IMR-90 (cell line): ENCODE measurements at regions not wholly inside any gene's neighbourhood (a gene's known extent, or its start where the extent isn't known, plus 50 kb on each side); places are given as distances from the start of the nearest gene placed in this dataset.
"Not testable (repeated sequence)": the region's sequence is repeated elsewhere in the genome, so short reads cannot be mapped to it uniquely, and the experiment has no call there.

Experiments used
- ATAC-seq: fragments of 200-7000 bp; cut with Tn5 transposase; 2 replicates; pipeline ENCODE4 v1.9.1; 2020; ENCODE audit warnings: low read depth, mild to moderate bottlenecking, moderate library complexity
- BruUV-seq: library from RNA; stranded (reverse); fragments of 400-500 nt; replicated peaks from 2 replicates; lab custom pipeline; 2021; lab: Mats Ljungman, UMichigan
- CTCF ChIA-PET: fragments of 300-600 bp; formaldehyde crosslinking; extraction: SDS; loops from one replicate; lab custom pipeline; 2021; ENCODE audit warnings: antibody characterized with exemption; lab: Yijun Ruan, JAX
- POLR2A ChIA-PET: fragments of 300-600 bp; sonication (Branson Sonifier 250); formaldehyde crosslinking; loops from one replicate; lab custom pipeline; 2022; ENCODE audit warnings: antibody characterized with exemption; ENCODE audit not compliant: unreplicated experiment; lab: Charles Lee
- DNase-seq: peaks from one replicate; pipeline ENCODE4 v3.0.0; 2013
- H2AFZ ChIP-seq: replicated peaks from 2 replicates; pipeline ENCODE3; 2013; ENCODE audit warnings: low read length, mild to moderate bottlenecking; ENCODE audit not compliant: poor library complexity
- H2AK5ac ChIP-seq: 2 replicates; pipeline ENCODE4 v1.6.1; 2013; ENCODE audit warnings: low read depth, low read length, inconsistent platforms
- H2AK9ac ChIP-seq: replicated peaks from 2 replicates; pipeline ENCODE3; 2013; ENCODE audit warnings: mild to moderate bottlenecking, low read depth, low read length, moderate library complexity; ENCODE audit not compliant: poor library complexity
- H2BK120ac ChIP-seq: 2 replicates; pipeline ENCODE4 v1.6.1; 2013; ENCODE audit warnings: low read depth, low read length, inconsistent platforms
- H2BK15ac ChIP-seq: 3 replicates; pipeline ENCODE4 v1.6.1; 2013; ENCODE audit warnings: low read depth, low read length, inconsistent platforms
- H2BK20ac ChIP-seq: 2 replicates; pipeline ENCODE4 v1.6.1; 2013; ENCODE audit warnings: low read depth, mild to moderate bottlenecking, inconsistent platforms, low read length, moderate library complexity
- H2BK5ac ChIP-seq: 2 replicates; pipeline ENCODE4 v1.6.1; 2013; ENCODE audit warnings: mild to moderate bottlenecking, low read depth, low read length, inconsistent platforms; ENCODE audit not compliant: poor library complexity, severe bottlenecking
- H3K14ac ChIP-seq: replicated peaks from 2 replicates; pipeline ENCODE4 v1.6.1; 2013; ENCODE audit warnings: low read depth, low read length, inconsistent platforms
- H3K18ac ChIP-seq: 2 replicates; pipeline ENCODE4 v1.6.1; 2013; ENCODE audit warnings: low read depth, low read length, control low read depth
- H3K23ac ChIP-seq: 2 replicates; pipeline ENCODE4 v1.6.1; 2013; ENCODE audit warnings: low read depth, low read length, inconsistent platforms
- H3K27ac ChIP-seq: 2 replicates; pipeline ENCODE4 v1.5.1; 2013; ENCODE audit warnings: mild to moderate bottlenecking, control low read depth, low read length; ENCODE audit not compliant: insufficient read depth
- H3K27me3 ChIP-seq: 2 replicates; pipeline ENCODE4 v1.6.1; 2013; ENCODE audit warnings: low read length; ENCODE audit not compliant: control insufficient read depth, insufficient read depth
- H3K36me3 ChIP-seq: 2 replicates; pipeline ENCODE4 v1.6.1; 2013; ENCODE audit warnings: low read length, mixed read lengths; ENCODE audit not compliant: control insufficient read depth, insufficient read depth
- H3K4ac ChIP-seq: 2 replicates; pipeline ENCODE4 v1.6.1; 2013; ENCODE audit warnings: low read depth, low read length, inconsistent platforms
- H3K4me1 ChIP-seq: 2 replicates; pipeline ENCODE4 v1.6.1; 2013; ENCODE audit warnings: low read length, mixed read lengths; ENCODE audit not compliant: control insufficient read depth, insufficient read depth
- H3K4me2 ChIP-seq: 2 replicates; pipeline ENCODE4 v1.6.1; 2013; ENCODE audit warnings: low read depth, mild to moderate bottlenecking, control low read depth, low read length, moderate library complexity
- H3K4me3 ChIP-seq: 2 replicates; pipeline ENCODE4 v1.5.1; 2013; ENCODE audit warnings: low read depth, mild to moderate bottlenecking, control low read depth, low read length, moderate library complexity; ENCODE audit not compliant: insufficient read depth
- H3K56ac ChIP-seq: 2 replicates; pipeline ENCODE4 v1.6.1; 2013; ENCODE audit warnings: low read length, inconsistent platforms; ENCODE audit not compliant: insufficient read depth; ENCODE audit errors: extremely low read depth
- H3K79me1 ChIP-seq, 2 experiments: 2 replicates each; pipeline ENCODE4 v1.6.1; 2013; ENCODE audit warnings: low read length in 2 of 2, inconsistent platforms in 1 of 2, low read depth in 1 of 2
- H3K9ac ChIP-seq: 2 replicates; pipeline ENCODE4 v1.6.1; 2013; ENCODE audit warnings: low read depth, low read length, control low read depth
- H3K9me1 ChIP-seq: 2 replicates; pipeline ENCODE4 v1.6.1; 2013; ENCODE audit warnings: low read length, inconsistent platforms; ENCODE audit not compliant: insufficient read depth
- H3K9me3 ChIP-seq: 2 replicates; pipeline ENCODE4 v1.6.1; 2013; ENCODE audit warnings: low read length; ENCODE audit not compliant: control insufficient read depth, insufficient read depth
- H4K20me1 ChIP-seq: 2 replicates; pipeline ENCODE4 v1.6.1; 2013; ENCODE audit warnings: low read length, inconsistent platforms; ENCODE audit not compliant: insufficient read depth
- H4K5ac ChIP-seq: 2 replicates; pipeline ENCODE4 v1.6.1; 2013; ENCODE audit warnings: mild to moderate bottlenecking, low read depth, low read length, control low read depth
- H4K8ac ChIP-seq, 2 experiments: 2 replicates each; pipeline ENCODE4 v1.6.1; 2013; ENCODE audit warnings: low read depth in 2 of 2, low read length in 2 of 2, control low read depth in 1 of 2, inconsistent platforms in 1 of 2
- H4K91ac ChIP-seq: 2 replicates; pipeline ENCODE4 v1.6.1; 2013; ENCODE audit warnings: low read depth, low read length, inconsistent platforms; ENCODE audit not compliant: insufficient read depth
- CEBPB ChIP-seq: IDR thresholded peaks from 2 replicates; pipeline ENCODE4 v1.6.1; 2012; ENCODE audit warnings: low read depth, low read length, improper control_type of control experiment
- FOS ChIP-seq: fragments of 150-350 bp; IDR thresholded peaks from 2 replicates; pipeline ENCODE4 v1.6.1; 2016; ENCODE audit warnings: low read depth, low read length
- MAFK ChIP-seq: IDR thresholded peaks from 2 replicates; pipeline ENCODE4 v1.6.1; 2012; ENCODE audit warnings: low read depth, low read length, improper control_type of control experiment
- MAZ ChIP-seq: IDR thresholded peaks from 2 replicates; pipeline ENCODE4 v1.6.1; 2012; ENCODE audit warnings: low read depth, mild to moderate bottlenecking, low read length, improper control_type of control experiment, moderate library complexity, borderline replicate concordance
- POLR2A ChIP-seq: IDR thresholded peaks from 2 replicates; pipeline ENCODE4 v1.6.1; 2012; ENCODE audit warnings: mild to moderate bottlenecking, low read depth, low read length
- RAD21 ChIP-seq: IDR thresholded peaks from 2 replicates; pipeline ENCODE4 v1.6.1; 2012; ENCODE audit warnings: low read length, improper control_type of control experiment
- RFX5 ChIP-seq: IDR thresholded peaks from 2 replicates; pipeline ENCODE4 v1.8.0; 2012; ENCODE audit warnings: low read depth, mild to moderate bottlenecking, low read length, moderate library complexity
- WGBS, 2 experiments: methylation state at CpG; one replicate each; pipeline versions ENCODE4 v1.1.5 to v1.1.7; 2013; ENCODE audit warnings: missing lambda C conversion rate in 2 of 2; ENCODE audit not compliant: insufficient read length in 1 of 2; ENCODE audit errors: extremely low coverage in 2 of 2; 5-methylcytosine and 5-hydroxymethylcytosine counted together
- dilution Hi-C: fragments of 300-500 bp; cut with HindIII; formaldehyde crosslinking; loops from one replicate; pipeline ENCODE4 v1.14.3; 2018; ENCODE audit warnings: low sequenced_read_pairs; ENCODE audit not compliant: unreplicated experiment
- in situ Hi-C: fragments of 300-500 bp; cut with MboI; formaldehyde crosslinking; loops from 3 replicates; pipeline ENCODE4 v1.14.3; 2019; ENCODE audit warnings: low sequenced_read_pairs, inconsistent platforms, mixed read lengths
- intact Hi-C: fragments of 100-400 bp; cut with micrococcal nuclease; formaldehyde crosslinking; loops from 2 replicates; pipeline ENCODE4 v1.10.0; 2022
- TF ChIP-seq, protein P1 (sequence below): fragments of 150-350 bp; IDR thresholded peaks from 2 replicates; pipeline ENCODE4 v1.6.1; 2016; ENCODE audit warnings: low read depth, mild to moderate bottlenecking, low read length, moderate library complexity, borderline replicate concordance
- TF ChIP-seq, protein P2 (sequence below): fragments of 150-350 bp; IDR thresholded peaks from 2 replicates; pipeline ENCODE4 v1.6.1; 2017; ENCODE audit warnings: mild to moderate bottlenecking, antibody characterized with exemption, low read length, low read depth

DNA sequence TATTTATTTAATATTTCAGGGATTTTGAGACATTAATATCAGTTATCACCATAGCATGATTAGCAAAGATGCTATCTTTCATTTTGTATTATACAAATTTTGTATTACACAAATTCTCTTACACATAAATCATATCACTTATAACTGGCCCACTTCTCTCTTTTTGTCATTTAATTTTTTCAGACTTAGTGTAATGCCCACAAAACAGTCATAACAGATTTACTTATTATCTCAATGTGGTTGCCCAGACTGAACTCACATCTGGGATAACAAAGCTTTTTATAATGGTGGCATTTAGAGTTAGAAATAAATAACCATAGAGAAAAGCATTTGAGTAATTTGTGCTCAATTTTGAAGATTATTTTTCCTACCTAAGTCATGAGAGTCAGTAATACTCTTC, 148.3 kb downstream of the TFAP2B start:
- Histone ChIP-seq H3K18ac (no peak overlapping the region), H3K23ac (no peak overlapping the region), H3K4me1 (no peaks in the 10 kb centered on the region), H3K9me1 (no peaks in the 10 kb centered on the region), H4K8ac (no peak overlapping the region), H3K4me3 (no peak overlapping the region), H2AFZ (no peak overlapping the region), H3K27ac (no peak overlapping the region), H3K36me3 (no peaks in the 10 kb centered on the region), H3K14ac (no peak overlapping the region), H2BK120ac (no peak overlapping the region), H4K91ac (no peak overlapping the region), H3K27me3 (no peaks in the 10 kb centered on the region), H3K9me3 (peaks cover 3% of the 10 kb centered on the region), H3K4ac (no peak overlapping the region), H4K20me1 (no peaks in the 10 kb centered on the region), H2BK20ac (no peak overlapping the region), H3K9ac (no peak overlapping the region), H2BK15ac (no peak overlapping the region), H2BK5ac (no peak overlapping the region), H2AK5ac (no peak overlapping the region), H3K79me1 (no peaks in the 10 kb centered on the region), H3K4me2 (no peak overlapping the region), H4K5ac (no peak overlapping the region), H3K56ac (no peak overlapping the region), H2AK9ac (no peak overlapping the region)
- ChIA-PET POLR2A (no interaction called here), CTCF (no interaction called here)
- dilution Hi-C loops (no loop called here), in situ Hi-C loops (no loop called here), intact Hi-C loops (no loop called here)
- ATAC-seq, result no peak
- DNase-seq, result no peak
- BruUV-seq, result no TSS peak
- TF ChIP-seq, protein P1, sequence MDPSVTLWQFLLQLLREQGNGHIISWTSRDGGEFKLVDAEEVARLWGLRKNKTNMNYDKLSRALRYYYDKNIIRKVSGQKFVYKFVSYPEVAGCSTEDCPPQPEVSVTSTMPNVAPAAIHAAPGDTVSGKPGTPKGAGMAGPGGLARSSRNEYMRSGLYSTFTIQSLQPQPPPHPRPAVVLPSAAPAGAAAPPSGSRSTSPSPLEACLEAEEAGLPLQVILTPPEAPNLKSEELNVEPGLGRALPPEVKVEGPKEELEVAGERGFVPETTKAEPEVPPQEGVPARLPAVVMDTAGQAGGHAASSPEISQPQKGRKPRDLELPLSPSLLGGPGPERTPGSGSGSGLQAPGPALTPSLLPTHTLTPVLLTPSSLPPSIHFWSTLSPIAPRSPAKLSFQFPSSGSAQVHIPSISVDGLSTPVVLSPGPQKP, result no peak
- TF ChIP-seq, protein P2, sequence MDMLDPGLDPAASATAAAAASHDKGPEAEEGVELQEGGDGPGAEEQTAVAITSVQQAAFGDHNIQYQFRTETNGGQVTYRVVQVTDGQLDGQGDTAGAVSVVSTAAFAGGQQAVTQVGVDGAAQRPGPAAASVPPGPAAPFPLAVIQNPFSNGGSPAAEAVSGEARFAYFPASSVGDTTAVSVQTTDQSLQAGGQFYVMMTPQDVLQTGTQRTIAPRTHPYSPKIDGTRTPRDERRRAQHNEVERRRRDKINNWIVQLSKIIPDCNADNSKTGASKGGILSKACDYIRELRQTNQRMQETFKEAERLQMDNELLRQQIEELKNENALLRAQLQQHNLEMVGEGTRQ, result no peak
- TF ChIP-seq FOS, result no peak
- TF ChIP-seq MAFK, result no peak
- no peak for TF ChIP-seq RFX5
- TF ChIP-seq CEBPB, result no peak
- TF ChIP-seq MAZ, result no peak
- no peak for TF ChIP-seq RAD21
- TF ChIP-seq POLR2A, result no peak

DNA sequence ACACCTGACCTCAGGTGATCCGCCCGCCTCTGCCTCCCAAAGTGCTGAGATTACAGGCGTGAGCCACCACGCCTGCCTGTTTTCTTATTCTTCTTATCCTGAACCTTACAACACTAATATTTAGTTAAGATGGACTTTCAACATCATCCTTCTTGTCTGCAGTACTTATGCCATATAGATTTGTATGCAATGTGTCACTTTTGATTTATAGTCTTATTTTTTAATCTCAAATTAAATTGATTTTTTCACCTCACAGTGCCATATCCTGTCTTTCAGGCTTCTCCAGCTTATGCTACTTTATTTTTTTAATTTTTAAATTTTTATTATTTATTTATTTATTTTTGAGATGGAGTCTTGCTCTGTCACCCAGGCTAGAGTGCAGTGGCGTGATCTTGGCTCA, 149.6 kb downstream of the TFAP2B start:
- H3K79me1 ChIP-seq, H3K27me3 ChIP-seq, DNase-seq, H2AK9ac ChIP-seq, H4K20me1 ChIP-seq, H2BK20ac ChIP-seq, ATAC-seq, H3K4me3 ChIP-seq, H3K14ac ChIP-seq, H2BK120ac ChIP-seq, H3K4me1 ChIP-seq, H3K27ac ChIP-seq, H3K9ac ChIP-seq, H2BK15ac ChIP-seq, in situ Hi-C loops, H3K4me2 ChIP-seq, H3K23ac ChIP-seq, BruUV-seq, H4K8ac ChIP-seq, H3K18ac ChIP-seq, H3K36me3 ChIP-seq, H4K5ac ChIP-seq, CTCF ChIA-PET, H3K9me3 ChIP-seq, H2BK5ac ChIP-seq, H2AFZ ChIP-seq, H3K56ac ChIP-seq, intact Hi-C loops, H3K4ac ChIP-seq, H4K91ac ChIP-seq, H3K9me1 ChIP-seq, H2AK5ac ChIP-seq, POLR2A ChIA-PET, dilution Hi-C loops: not testable (repeated sequence)
- no CpG with 5 or more reads among the region's 5 CpGs for WGBS, 2 experiments
